GM18858 (cell line): ENCODE measurements at regions not wholly inside any gene's neighbourhood (a gene's known extent, or its start where the extent isn't known, plus 50 kb on each side); places are given as distances from the start of the nearest gene placed in this dataset.
A peak's percentile ranks its signal among the peaks of the same experiment; 100 is the strongest.

ENCODE experiments used
- ATAC-seq: cut with Tn5 transposase; IDR thresholded peaks from one replicate; pipeline ENCODE4 v1.9.1; 2021; ENCODE audit not compliant: unreplicated experiment

DNA sequence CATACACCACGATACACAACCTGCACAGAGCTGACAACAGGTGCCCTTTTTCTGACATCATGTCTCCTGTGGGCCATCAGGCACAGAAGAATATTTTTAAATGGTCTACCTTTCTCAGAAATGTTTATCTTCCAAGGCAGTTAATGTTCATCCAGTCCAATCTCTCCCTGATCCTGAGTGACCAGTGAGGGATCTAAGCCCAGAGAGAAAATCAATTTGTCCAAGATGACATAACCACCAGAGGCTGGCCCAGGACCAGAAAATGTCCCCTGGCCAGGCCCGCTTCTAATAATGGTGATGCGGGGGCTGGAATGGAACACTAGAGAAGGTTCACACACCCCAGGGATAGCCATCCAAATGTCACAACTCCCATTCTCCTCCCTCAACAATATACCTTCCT is 357.9 kb upstream of the KIF2A start:
- ATAC-seq: no peak

DNA sequence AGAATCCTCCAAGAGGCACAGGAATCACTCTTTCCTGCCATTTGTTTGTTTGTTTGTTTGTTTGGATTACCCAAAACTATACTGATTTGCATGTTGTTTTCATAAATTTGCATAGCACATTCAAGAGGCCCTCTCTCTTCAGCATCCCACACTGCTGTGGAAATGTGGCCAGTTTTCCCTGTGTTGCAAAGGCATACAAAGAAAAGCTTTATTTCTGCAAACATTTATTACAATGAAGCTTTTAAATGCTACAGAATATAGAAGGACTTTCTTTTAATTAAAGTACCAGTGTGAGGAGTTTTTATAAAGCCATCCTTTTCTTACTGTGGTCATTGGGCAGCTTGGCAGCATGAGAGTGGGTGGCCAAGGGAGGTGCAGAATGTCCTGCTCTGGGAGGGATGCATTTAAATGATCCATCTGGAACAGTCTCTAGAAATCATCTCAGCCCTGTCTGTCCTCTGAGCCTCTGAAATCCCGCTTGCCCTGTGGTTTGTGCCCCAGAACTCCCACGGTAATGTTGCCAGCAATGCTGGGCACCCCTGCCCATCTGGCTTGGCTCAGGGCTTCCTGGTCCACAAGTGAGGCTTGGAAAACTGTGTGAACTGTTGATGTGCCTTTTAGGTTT is 356.8 kb upstream of the KIF2A start:
- no peak for ATAC-seq

DNA sequence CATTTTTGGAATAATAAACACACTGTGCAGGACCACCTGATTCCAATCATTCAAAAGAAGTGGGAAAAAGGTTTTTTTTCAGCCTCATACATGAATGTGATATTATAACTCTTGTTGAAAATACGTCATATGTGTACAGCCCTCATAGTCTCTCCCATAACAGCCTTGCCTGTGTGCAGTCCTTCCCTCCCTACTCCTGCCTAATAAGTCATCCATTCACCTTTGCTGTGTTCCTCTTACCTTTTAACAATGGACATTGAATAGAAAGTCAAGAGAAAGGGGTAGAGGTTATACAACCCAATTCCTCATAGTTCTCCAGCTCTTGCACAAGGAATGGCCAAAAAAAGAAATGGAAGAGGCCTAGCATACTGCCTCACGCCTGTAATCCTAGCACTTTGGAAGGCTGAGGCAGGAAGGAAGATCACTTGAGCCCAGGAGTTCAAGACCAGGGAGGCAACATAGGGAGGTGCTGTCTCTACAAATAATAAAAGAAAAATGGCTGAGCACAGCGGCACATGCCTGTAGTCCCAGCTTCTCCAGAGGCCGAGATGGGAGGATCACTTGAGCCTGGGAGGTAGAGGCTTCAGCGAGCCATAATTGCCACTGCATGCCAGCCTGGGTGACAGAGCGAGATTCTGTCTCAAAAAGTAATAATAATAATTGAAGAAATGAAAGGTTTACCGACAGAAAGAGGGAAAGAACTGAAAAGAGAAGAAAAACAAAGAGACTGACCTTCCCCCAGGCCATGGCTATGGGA is 356.1 kb upstream of the KIF2A start:
- ATAC-seq: no peak

DNA sequence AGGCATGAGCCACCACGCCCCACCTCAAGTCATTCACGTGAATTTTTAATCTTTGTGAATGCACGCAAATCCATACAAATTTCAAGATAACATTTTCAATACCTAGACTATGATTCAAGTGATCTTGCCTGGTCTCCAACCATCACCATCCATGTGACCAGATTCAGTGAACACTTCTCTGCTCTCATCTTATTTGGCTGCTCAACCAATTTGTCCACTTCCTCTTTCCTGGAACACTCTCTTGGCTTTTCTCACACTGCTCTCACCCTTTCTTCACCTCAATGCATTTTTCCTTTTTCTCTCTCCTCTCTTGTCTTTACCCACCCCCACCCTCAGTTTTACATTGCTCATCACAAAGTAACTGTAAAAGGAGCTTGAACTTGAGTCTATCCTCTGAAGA is 354.7 kb upstream of the KIF2A start:
- ATAC-seq: no peak

DNA sequence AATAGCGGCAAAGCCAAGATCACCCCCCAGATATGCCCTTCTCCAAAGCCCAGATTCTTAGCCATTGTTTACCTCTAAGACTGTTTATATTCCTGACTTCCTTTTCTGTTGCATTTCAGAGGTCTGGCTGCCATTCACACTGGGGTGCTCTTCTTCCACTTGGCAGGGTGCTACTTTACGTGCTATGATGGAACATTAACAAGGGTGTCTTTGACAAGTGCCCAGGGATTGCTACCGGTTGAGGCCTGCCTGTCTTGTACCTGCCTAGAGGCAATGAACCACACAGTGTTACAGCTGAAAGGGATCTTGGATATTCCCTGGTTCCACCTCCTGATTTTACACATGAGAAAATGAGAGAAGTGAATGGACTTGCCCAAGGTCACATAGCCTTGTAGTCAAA is 352.1 kb upstream of the KIF2A start:
- no peak for ATAC-seq

DNA sequence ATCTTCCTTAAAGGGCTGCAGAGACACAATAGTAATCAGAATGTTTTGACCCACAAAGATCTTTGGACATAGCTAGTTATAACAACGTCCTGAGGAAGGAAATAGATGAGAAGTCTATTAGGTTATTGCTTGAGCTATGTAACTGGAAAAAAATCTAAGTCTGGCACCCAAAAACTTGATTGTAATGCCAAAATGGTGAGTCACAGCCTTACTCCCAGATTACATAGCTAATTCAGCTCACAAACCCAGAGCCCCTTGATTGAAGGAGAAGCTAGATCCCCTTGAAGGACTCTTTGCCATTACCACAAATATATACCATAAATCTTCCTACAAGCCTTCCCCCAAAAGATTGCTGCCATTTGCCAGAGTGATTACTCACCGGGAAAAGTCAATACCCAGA is 341.8 kb upstream of the KIF2A start:
- ATAC-seq: no peak

DNA sequence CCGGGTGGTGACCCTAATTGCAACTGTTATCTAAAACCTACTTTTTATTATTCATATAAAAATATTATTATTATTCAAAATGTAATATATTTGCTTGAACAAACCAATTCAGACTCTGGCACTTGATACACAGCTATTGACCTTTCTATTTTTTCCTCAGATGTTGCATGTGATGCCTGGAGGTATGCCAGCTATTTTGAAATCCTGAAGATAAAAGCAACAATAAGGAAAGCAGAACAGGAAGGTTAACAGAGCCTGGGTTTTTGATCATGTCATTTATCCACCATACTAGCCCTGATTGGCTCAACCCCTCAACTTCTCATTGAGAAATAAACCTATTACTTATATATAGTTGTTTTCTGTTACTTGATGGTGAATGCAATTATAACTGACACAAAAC is 340.9 kb upstream of the KIF2A start:
- no peak for ATAC-seq

DNA sequence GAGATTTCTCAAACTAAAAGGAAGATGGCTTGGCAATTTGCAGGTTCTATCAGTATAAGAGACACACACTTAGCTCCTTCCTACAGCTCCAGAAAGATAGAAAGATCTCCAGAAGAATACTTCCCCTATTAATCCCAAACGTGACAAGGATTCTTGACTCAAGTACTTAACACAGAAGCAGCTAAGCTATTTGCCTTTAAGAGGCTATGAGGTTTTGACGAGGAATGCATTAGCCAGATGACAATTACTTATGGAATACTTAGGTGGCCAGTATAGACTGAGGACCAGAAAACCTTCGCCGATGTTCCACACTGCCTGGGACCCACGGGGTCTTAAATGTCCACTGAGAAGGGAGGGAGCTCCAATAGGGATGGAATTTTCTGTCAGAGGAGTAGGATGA is 340.5 kb upstream of the KIF2A start:
- ATAC-seq: no peak

DNA sequence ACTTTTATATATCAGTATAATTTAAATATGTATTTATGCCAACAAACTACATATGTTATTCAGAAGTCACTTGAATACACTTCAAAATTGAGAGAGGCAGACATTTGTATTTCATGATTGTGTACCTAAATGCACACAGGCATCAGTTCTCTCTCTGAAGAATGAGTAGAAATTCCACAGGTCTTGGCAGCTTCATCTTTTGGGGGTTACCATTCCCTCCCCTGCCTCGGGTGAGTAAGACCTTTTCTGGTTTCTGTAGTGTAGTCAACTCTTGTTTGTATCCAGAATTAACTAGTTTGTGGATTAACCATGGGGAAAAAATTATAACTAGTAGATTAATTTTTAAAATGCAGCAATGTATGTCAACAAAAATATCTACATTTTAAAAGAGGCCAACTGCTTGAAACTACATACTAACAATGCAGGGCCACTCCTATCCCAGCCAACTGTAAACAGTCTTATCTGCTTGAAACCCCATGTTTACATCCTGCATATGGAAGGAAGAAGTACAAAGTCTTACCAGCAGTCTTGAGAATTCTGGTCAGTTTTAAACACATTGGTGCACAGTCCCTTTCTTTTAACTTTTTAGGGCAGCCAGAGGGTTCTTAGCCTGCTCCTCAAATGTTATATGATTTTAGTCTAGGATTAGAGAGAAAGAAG is 339.6 kb upstream of the KIF2A start:
- no peak for ATAC-seq

DNA sequence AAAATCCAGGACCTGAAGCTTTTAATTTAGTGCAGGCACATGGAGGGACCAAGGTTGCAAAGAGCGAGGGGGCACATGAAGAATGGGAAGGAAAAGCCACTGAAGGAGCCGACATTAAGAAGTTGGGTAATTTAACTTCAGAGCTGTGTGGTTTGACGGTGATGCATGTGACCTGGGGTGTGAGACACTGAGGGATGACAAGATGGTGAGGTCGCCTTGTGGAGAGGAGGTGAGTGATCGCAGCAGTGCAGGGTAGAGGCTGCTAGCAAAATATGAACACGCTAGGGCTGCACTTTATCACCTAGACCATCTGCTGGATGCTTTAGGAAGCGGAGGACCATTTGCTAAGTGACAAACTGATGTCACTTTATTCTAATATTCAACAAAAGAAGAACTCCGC is 339.0 kb upstream of the KIF2A start:
- ATAC-seq: no peak

DNA sequence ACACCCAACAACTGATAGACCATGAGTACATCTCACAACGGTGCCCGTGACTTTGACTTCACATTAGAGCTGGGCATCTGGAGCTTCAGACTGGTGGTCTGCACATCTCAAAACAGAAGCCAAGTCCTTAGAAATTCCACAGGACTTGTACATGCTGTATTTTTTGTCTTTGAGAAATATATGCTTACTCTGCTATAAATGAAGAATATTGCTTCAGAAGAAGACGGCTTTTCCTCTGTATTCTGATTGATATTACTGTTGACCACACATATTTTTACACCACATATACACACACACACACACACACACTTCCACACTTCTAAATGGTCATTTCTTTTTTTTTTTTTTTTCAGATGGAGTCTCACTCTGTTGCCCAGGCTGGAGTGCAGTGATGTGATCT is 338.3 kb upstream of the KIF2A start:
- no peak for ATAC-seq

DNA sequence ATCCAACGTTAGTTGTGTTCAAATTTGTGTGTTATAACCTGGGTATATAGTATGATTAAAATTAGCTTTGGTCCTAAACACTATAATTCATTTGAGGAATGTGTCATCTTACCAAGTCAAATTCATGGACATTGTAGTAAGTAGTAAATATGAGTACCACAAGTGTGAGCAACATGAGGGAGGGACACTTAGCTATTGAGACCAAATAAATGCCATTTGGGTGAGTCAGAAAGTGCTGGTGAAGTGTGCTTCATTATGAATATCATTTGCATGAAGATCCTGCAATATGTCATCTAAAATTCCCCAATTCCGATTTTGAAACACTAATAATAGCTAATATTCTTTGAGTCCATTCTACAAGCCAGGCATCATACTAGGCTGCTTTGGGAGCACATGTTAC is 336.7 kb upstream of the KIF2A start:
- no peak for ATAC-seq

DNA sequence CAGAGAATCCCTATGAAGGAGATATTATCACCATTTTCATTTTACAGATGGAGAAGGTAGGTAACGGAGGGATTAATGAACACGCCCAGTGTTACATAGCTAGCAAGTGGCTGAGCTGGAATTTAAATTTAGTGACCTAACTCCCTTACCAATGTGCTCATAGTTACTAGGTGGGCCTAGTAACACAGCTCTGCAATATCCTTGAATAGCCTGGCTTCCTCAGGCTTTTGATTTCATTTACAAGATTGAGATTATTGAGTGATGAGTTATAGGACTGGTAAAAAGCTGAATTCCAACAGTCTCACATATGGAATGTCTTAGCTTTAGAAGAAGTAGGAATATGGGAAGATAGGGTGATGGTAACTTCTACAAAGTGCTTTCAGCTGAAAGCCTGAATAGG is 336.3 kb upstream of the KIF2A start:
- ATAC-seq: no peak

DNA sequence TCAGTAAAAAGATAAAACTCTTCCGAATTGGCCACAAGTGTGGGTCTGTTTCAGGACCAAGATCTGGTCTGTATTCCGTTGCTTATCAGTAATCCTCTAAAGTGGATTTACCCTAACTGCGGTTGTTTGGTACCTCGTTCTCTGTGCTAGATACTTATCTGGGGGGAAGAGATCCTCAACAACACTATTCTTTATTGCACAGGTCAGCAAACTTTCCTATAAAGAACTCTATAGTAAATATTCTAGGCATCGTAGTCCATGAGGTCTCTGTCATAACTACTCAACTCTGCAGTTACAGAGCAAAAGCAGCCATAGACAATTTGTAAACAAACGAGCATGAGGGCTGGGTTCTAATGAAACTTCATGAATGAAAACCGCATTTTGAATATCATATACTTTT is 335.8 kb upstream of the KIF2A start:
- no peak for ATAC-seq

DNA sequence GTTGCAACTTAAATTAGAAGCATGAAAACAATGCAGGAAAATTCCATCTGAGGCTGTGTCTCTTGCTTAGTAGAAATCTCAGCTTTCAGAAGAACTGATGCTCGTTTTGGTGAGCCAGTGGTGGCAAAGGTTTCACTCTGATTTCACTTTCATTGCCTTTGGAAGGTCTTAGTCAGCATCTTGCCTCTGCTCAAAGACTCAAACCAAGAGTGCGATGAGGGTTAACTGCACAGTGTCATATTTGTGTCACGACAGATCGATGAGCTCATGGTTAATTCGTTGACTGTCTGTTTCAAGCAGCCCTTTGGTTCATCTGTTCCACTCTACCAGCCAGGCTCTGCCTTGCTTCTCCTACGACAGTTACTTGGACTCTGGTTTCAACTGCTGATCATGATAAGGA is 331.3 kb upstream of the KIF2A start:
- peak; percentile 96 for ATAC-seq

DNA sequence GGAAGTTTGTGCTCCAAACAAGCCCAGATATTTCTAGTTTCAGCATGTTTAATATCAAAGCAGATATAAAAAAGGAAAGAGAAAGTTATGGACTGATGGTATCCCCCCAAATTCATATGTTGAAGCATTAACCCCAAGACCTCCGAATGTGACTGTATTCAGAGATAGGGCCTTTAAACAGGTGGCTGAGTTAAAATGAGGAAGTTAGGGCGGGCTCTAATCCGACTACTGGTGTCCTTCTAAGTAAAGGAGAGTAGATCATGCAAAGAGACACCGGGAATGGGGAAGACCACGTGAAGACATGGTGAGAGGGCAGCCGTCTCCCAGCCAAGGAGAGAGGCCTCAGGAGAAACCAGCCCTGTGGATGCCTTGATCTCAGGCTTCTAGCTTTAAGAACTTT is 324.1 kb upstream of the KIF2A start:
- ATAC-seq: no peak

DNA sequence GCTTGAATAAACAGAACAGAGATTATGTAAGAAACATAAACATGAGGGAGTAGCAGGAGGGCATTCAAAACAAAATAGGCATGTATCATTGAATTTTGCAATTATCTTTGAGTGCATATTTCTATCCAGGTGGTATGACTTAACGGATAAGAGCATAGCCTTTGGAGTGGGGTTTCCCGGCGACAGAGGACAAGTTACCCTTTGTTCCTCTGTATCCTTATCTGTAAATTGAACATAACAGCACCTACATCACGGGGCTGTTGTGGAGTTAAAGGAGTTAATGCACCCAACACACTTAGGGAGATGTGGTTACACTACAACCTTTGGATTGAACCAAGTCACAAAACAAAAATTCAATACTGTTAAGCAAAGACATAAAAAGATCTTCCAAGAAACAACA is 314.6 kb upstream of the KIF2A start:
- ATAC-seq: no peak

DNA sequence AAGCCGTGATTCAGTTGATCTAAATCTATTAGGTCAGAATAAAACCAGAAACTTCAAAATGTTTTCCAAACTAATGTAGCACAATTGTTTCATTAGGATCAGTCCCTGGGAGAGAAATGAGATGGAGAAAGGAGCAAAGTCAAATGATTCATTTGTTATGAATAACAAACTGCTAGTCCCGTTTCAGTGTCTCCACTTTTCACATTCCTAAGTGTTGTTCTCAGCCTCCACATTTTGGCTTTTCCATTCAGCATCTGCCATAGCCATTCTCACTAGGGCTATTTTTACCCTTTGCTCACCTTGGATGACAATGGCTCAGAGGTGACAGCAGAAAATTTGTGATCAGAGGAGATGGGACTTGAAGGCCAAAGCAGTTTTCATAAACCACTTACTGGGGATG is 314.1 kb upstream of the KIF2A start:
- ATAC-seq: no peak

DNA sequence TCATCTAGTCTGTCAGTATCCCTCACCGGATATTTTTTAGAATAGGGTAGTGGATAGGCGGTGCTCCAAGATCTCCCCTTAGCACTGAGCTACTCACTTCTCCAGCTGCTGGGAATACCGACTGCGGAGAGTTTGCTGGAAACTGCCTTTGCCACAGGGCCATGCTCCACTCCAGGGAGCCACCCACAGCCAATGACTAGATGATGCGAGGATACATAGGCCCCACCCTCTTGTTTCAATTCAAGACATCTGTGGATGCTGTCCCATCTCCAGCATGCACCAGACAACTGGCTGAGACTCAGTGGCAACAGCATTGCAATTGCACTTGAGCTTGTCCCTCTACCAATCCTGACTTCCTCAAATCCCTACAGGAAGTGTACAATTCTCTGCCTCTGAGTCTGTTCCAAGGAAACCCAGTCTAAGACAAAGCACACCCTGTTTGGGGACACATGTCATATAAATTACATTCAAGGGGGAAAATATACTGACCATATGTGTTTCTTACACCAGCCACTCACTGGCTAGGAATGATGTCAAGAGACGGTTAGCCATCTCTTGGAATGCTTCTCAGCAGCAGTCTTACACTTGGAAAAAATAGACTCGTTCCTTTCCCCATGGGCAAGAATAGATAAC is 312.6 kb upstream of the KIF2A start:
- ATAC-seq: no peak

DNA sequence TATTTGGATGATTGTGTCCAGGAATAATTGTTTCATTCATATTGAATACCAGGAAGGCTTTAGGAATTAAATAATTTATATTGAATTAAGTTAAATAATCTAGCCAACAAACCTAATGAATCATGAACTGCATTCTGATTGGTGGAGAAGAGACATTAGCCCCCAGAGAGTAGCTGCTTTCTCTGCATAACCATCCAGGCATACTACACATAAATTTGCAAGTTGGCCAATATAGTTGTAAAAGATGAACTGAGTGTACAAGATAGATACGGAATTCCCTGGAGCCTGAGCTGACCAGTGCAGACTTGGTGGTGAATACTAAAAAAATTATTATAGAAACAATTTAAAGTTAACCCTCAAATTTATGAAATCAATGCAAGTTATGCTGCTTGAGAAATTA is 311.8 kb upstream of the KIF2A start:
- no peak for ATAC-seq

DNA sequence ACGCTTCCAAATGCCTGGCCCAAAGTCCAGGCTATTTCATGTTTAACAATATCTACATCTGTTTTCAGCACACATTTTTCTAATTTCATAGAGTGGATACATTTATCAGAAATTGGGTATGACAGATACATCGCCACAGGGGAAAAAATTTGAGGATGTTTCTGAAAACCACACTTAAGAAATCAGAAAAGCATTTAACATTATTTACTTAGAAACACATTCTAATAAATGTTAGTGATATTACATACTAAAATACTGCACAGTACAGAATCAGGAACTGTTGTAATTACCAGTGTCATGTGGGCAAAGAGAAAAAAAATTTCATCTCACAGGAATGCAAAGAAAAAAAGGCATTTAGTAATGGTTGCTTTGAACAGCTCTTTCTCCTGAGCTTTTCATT is 310.5 kb upstream of the KIF2A start:
- ATAC-seq: no peak

DNA sequence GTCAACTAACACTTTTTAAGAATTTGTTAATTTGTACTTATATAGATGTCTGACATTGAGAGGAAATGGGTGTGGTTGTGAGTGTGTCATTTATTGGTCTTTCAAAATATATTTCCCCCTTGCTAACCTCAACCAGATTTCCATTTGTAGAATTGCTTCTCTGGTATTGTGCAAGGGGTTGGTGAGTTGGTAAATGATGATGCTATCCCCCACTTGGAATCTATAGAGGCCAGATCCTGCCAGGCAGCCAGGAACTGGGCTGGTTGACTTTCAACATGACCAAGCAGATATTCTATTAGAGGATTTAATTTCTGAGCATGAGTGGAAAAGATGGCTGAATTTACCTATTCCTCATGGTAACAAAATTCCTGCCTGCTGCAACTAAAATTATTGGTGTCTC is 306.6 kb upstream of the KIF2A start:
- no peak for ATAC-seq
